Stimulated activated CD8-positive, alpha-beta memory T cell treated with anti-CD3 and anti-CD28 coated beads, Interleukin-7, amount 100 ng/mL, for 24 hours (primary cell): ENCODE measurements at regions not wholly inside any gene's neighbourhood (a gene's known extent, or its start where the extent isn't known, plus 50 kb on each side); places are given as distances from the start of the nearest gene placed in this dataset.

Experiments
- DNase-seq: peaks from one replicate; pipeline ENCODE4 v3.0.0-alpha.2; 2020; ENCODE audit warnings: low read depth

DNA sequence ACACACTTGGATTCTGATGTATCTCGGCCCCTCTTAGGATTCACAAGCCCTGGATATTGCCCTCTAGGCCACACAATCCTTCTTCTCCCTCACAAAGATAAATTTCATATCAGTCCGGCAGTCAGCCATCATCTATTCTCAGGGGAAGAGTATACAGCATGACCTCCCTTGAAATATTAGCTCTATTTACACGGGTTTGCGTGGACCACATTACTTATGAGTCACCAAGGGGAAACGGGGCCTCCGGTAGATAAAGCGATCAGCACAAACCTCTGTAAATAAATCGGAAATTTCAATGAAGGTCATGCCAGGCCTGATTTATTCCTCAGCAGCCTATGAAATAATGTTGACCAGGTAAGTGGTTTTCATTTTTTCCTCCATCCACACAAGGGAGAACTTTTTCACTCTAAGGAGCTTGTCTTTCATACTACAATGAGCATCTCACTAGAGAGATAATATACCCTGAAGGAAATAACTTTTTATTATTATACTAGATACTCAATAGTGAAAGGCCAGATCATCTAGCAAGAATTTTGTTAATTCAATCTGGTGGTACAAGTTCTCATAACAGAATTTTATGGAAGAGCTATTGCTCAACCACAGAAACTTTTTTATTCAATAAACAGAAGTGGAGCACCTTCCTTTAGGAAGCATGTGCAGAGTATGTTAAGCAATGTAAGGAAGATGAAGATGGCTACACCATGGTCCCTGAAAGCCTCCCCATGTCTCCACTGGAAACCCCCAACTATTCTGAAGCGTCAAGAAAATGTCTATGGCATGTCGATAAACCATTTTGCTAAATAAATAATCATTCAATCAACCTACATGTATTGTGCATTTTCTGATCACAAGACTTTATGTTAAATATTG is 125.2 kb upstream of the PIK3C3 start:
- DNase-seq, result no peak

DNA sequence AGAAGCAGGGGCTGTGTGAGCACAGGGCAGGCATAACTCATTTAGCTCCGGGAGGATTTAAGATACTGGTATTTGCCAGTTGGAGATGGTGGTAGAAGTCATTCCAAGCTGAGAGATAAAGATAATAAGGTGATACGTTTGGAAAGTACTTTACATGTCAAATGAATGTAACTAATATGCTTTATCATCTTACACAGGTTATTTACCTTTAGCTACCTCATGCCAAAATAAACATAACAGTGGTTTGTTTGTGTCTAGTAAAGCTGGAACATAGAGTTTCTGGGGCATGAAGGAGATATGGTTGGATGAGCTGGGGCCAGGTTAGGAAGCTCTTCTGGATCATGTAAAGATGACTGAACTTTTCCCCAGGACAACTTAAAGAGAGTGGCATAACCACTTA is 126.9 kb upstream of the PIK3C3 start:
- no peak for DNase-seq

DNA sequence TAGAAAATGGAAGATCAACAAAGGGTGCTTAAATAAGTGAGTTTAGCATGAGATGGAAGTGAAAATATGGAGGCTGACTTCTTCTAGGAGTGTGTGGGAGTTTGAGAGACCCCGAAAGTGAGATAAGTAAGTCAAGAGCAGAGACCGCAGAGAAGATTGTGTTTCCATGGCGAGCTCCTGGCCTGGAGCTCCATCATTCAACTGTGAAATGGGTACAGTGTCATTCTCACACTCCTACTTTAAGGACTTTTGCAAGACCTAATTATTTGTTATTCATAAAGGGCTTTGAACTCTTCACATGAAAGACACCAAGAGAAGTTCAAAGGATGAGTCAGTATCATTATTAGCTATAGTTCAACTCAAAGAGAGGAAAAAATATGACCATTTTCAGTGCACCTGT is 134.2 kb upstream of the PIK3C3 start:
- no peak for DNase-seq

GRCh38 chr18:41818381-41819355 is 136.4 kb upstream of the PIK3C3 start:
- no peak for DNase-seq

DNA sequence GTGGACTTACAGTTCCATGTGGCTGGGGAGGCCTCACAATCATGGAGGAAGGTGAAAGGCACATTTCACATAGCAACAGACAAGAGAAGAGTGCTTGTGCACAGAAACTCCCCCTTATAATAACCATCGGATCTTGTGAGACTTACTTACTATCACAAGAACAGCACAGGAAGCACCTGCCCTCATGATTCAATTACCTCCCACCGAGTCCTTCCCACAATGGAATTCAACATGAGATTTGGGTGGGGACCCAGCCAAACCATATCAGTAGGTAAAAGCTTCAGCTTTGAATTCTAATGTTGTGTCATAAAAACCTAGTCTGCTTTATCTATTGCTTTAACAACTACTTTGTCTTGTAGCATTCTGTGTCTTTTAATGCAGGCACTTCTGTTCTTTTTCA is 140.4 kb upstream of the PIK3C3 start:
- no peak for DNase-seq

- no peak for DNase-seq
Measured at GRCh38 chr18:41809652-41810051, 145.4 kb upstream of the PIK3C3 start.

GRCh38 chr18:41805341-41805740 is 149.7 kb upstream of the PIK3C3 start:
- no peak for DNase-seq

DNA sequence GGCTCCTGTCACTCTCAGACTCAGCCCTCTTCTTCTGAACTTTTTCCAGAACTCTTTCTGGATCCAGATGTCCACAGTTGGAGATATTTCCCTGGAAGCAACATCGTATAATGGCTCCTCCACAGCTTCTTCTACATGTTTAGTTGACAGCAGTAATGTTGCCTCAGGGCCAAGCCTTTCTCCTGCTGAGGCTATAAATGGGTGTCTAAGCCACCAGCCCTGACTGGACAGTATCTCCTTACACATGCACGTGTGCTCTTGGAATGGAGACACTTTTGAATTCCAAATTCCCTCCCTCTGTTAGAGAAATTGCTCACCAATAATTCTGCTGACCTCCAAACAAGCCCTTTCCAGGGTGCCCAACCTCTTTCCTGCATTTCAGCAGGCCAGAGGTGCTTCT is 156.2 kb upstream of the PIK3C3 start:
- DNase-seq, result no peak

DNA sequence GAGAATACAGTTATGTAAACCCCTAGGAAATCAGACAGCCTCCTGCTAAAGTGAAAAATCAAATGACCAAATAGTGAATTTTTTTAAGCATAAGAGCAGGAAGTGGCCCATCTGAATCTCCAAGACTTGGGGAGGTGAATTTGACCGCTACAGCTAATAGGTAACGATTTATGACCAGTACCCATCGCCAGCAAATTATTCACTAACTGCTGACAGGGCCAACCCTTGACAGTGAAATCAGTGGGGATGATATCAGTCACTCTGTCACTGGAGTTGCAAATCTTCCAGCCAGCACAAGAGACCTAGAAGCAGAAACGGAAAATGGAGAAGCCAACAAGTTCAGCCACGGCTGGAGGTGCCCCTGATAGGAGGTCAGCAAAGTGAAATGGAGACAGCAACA is 164.3 kb upstream of the PIK3C3 start:
- no peak for DNase-seq

GRCh38 chr18:41789001-41789400 is 166.0 kb upstream of the PIK3C3 start:
- no peak for DNase-seq

- DNase-seq, result no peak
Measured at GRCh38 chr18:41783879-41784278, 171.2 kb upstream of the PIK3C3 start.

DNA sequence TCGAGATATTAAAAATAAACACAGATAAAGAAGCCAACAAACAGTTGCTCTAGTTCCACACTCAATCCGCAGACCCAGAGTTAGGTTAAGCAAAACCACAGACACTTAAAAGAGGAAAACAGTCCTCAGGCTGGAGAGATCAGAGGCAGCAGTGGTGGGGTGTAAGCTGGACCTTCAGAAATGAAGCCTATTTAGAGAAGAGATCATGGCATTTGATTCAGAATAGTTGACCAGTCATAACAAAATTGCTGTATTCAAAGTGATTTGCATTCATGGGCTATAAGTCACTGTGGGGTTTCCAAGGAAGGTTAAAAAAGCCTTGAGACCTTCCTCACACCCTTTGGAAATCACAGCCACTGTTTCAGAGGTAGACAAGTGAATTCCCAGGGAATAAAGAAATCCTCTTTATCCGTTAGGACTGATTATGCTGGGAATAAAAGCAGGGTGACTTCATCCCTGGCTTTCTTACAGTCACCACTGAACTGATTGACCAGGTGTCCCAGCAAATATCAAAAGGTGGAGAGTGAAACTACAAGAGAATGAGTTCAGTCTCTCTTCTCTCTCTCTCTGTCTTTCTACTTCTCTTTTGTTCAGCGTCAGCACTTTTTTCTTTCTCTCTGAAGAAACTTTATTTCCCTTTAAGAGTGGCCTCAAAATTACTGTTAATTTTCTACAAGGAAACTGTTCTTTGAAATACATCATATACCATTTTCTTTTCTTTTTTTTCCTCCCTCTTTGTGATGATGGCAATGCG is 171.8 kb upstream of the PIK3C3 start:
- DNase-seq, result no peak

GRCh38 chr18:41771973-41772372 is 183.1 kb upstream of the PIK3C3 start:
- DNase-seq, result no peak

- DNase-seq, result no peak
Measured at GRCh38 chr18:41769265-41769664, 185.8 kb upstream of the PIK3C3 start.

DNA sequence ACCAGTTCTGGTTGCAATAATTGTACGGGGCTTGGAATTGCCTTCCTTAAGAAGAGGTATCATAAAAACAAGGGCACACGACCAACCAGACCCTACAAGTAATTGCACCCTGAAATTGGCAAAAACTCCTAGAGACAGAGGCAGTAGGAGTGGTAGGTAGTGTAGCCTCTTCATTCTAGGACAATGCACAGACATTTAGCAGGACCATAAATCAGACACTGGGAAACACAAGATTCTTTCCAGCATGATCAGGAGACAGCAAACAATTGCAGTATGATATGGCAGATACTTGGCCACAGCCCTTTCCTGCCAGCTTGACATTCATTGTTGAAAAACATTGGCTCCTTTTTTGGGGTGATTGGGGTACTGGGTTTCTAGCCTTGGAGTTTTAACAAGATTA is 186.6 kb upstream of the PIK3C3 start:
- no peak for DNase-seq

DNA sequence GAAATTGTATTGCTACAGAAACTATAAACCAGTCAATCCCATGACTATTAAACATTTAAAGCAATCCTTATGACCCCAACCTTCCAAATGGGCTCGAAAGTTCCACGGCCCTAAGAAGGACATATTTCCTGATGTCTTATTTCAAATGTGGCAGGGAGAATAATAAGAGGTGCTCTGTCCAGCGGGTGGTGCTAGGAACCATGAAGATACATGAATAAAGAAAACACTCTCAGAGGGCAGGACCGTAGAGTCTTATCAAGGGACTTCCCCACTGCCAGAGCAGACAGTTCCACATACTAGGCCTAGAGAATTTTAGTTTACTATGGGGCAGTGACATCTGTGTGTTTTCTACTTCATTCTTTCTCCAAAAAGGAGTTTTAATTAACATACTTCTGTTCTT is 187.1 kb upstream of the PIK3C3 start:
- no peak for DNase-seq

- no peak for DNase-seq
Measured at GRCh38 chr18:41765460-41765859, 189.6 kb upstream of the PIK3C3 start.

- no peak for DNase-seq
Measured at GRCh38 chr18:41763361-41763760, 191.7 kb upstream of the PIK3C3 start.

GRCh38 chr18:41761333-41762018 is 193.6 kb upstream of the PIK3C3 start:
- no peak for DNase-seq

DNA sequence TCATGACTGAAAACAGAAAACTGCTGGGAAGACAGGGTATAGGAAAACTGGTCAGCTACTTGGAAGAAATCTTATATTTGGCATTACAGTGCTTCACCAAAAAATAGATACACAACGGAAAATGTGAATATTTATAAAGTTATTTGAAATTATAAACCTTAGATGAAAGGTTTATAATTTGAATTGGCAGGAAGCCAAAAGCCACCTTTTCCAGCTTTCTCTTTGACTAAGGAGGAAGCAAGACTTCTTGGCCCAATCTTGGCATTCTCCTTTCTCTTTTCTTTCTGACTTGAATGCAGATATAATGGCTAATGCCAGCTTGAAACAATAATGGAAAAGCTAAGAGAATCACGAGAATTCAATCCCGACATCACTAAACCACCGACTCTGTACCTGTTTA is 196.5 kb upstream of the PIK3C3 start:
- DNase-seq, result no peak

DNA sequence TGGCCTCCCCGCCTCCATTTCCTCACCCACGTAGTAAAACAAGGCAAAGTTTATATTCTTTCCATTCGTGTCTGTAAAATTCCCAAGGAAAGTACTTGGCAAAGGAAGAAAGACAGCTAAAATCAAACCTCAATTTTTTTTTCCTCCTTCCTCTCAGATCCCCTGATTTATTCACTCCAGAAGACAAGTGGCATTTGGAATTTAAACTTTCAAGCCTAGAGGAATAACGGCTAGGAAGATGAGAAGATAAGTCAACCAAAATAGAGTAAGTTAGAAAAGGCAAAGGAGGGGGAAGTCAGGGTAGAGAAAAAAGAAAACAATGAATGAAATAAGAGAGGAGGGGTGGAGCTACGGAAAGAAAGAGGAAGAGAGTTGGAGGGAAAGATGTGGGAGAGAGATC is 198.9 kb upstream of the PIK3C3 start:
- DNase-seq, result no peak

DNA sequence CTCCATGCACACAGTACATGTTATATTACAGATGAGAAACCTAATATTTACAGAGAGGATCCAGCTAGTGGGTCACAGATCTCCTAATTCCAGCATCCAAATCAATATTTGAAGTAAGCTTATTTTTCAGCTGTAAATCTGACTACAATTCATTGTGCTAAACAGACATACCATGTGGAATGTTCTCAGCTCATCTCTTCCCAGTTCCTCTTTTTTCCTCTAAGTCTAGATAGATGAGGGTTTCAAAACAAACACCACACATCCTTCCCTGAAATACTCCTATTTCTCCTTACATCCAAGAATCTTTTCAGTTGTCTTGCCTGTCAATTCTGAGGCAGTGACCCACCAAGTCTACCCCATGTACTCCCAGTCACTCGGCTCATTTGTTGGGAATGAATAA is 200.7 kb upstream of the PIK3C3 start:
- DNase-seq, result no peak
